ENCODE measurements at regions not wholly inside any gene's neighbourhood (a gene's known extent, or its start where the extent isn't known, plus 50 kb on each side); places are given as distances from the start of the nearest gene placed in this dataset.

DNA sequence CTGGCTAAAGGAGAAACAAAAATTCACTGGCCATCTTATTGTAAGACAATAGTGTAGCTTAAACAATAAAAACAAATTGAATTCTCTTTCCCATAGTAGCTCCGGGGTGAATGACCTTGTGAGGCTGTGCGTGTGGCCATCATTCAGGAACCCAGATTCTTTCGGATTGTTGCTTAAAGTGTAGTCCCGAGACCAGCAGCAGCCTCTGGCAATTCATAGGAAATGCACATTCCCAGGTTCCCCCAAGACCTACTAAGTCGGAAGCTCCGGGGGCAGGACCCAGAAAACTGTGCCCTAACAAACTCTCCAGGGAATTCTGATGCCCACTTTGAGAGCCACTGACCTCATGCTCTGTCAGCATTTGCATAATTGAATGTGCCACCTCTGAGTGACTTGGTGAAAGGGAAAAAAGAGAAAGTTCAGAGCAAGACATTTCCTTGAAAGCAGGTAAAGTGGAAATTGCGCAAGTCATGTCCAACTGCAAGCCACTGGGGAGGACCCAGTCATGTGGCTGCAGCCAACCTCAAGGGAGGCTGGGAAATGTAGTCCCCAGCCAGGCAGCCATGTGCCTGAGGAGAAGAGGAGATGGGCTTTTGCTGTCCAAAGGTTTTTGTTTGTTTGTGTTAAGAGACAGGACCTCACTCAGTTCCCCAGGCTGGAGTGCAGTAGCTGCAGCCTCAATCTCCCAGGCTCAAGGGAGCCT, 50.7 kb upstream of the PNMA8B start:
- DNase-seq (ENCODE audit: low read depth) = peak; percentile 38

DNA sequence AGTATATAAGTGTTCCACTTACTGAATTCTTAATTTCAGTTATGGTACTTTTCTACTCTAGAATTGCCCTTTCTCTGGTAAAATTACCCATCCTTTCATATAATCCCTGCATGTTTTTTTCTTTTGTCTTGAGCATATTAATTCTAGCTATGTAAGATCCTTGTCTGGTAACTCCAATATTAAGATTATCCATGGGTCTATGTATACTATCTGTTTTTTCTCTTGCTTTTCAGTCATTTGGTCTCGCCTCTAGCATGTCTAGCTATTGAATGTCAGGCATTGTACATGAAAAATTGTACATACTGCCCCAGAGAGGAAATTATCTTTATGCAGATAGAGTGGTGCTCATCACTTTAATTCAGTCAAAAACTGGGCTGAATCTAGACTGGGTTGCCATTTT, 50.4 kb upstream of the CALM3 start:
- no peak for DNase-seq (ENCODE audit: low read depth)

DNA sequence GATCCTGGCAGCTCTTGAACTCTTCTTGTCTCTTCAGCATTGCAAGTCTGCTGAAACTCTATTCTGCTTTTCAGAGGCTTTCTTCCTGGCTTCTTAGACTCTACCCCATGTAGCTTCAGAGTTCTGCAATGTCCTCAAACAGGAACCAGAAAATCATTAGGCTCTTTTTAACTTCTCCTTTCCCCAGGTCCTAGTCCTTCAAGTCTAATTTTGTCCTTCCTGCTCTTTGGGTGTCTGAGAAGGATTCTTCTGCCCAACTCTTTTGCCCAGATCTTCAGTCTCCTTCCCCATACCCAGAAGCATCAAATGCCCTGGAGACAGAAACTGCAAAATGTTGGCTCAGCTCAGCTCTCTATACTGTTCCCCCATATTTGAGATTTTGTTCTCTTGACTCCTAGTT, 50.0 kb upstream of the CALM3 start:
- no peak for DNase-seq (ENCODE audit: low read depth)
